NK-92 treated with Interleukin-12 subunit alpha and Interleukin-12 subunit beta, amount 100 ng/mL, for 24 hours (cell line): ENCODE measurements at regions not wholly inside any gene's neighbourhood (a gene's known extent, or its start where the extent isn't known, plus 50 kb on each side); places are given as distances from the start of the nearest gene placed in this dataset.

Source experiments
- DNase-seq: peaks from one replicate; lab custom pipeline; 2025; lab: John Stamatoyannopoulos, UW

DNA sequence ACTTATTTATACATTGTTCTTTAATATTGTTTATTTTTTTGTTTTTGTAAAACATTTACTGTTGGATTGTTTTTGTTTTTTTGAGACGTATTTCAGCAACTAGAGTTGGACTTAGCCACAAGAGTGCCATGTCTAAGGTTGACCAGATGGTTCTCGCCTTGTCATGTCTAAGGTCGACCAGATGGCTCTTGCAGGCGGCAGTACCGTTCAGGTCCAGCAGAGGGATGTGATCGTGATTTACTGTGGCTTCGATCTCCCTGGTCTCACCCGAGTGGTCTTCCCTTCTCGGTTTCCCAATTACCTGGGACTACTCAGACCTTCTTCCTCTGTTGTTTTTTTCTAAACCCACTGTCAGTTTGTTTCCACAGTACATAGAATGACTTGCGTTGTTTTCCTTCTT, 1438.6 kb downstream of the UQCRFS1 start:
- no peak for DNase-seq

GRCh38 chr19:27773318-27774094, 1439.4 kb downstream of the UQCRFS1 start:
- no peak for DNase-seq

- DNase-seq, result no peak
These were observed 1440.9 kb downstream of the UQCRFS1 start for GRCh38 chr19:27772059-27772458.

GRCh38 chr19:27770095-27770494, 1442.9 kb downstream of the UQCRFS1 start:
- no peak for DNase-seq

DNA sequence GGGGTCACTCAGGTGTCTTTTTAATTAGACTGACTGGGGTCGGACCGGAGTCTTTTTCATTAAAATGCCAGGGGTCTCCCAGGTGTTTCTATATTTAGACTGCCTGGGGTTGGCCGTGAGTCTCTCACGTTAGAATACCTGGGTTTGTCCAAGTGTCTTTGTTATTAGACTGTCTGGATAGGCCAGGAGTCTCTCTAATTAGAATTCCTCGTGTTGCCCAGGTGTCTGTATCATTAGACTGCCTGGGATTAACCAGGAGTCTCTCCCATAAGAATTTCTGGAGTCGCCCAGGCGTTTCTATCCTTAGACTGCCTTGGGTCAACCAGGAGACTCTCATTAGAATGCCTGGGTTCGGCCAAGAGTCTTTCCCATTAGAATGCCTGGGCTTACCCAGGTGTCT, 1445.7 kb downstream of the UQCRFS1 start:
- no peak for DNase-seq

- no peak for DNase-seq
These were observed 1446.8 kb downstream of the UQCRFS1 start for GRCh38 chr19:27765912-27766725.

DNA sequence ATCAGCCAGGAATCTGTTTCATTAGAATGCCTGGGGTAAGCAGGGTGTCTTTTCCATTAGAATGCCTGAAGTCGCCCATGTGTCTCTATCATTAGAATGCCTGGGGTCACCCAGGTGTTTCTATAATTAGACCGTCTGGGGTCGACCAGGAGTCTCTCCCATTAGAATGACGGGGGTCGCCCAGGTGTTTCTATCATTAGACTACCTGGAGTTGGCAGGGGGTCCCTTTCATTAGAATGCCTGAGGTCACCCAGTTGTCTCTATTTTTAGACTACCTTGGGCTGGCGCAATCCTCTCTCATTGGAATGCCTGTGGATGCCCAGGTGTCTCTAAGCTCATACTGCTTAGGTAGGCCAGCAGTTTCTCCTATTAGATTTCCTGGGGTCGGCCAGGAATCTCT, 1447.6 kb downstream of the UQCRFS1 start:
- DNase-seq, result no peak

DNA sequence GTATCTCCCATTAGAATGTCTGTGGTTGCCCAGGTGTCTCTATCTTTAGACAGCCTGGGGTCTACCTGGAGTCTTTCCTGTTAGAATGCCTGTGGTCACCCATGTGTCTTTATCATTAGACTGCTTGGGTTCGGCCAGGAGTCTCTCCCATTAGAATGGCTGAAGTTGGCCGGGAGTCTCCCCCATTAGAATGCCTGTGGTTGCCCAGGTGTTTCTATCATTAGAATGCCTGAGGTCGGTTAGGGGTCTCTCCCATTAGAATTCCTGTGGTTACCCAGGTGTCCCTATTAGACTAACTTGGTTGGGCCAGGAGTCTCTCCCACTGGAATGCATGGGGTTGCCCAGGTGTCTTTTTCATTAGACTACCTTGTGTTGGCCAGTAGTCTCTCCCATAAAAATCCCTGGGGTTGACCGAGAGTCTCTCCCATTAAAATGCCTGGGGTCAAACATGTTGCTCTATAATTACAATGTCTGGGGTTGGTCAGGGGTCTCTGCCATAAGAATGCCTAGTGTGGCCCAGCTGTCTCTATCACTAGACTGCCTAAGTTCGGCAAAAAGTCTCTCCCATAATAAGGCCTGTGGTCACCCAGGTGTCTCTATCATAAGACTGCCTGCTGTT, 1448.7 kb downstream of the UQCRFS1 start:
- DNase-seq, result no peak

DNA sequence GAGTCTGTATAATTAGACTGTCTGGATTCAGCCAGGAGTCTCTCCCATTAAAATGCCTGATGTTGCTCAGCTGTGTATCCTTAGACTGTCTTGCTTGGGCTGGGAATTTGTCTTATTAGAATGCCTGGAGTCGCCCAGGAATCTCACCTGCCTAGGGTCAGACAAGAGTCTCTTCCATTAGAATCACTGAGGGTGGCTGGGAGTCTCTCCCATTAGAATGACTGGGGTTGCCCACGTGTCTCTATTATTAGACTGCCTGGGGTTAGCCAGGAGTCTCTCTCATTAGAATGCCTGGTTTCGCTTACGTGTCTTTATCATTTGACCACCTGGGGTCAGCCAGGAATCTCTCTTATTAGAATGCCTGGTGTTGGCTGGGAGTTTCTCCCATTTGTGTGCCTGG, 1450.0 kb downstream of the UQCRFS1 start:
- DNase-seq, result no peak

GRCh38 chr19:27759896-27760295, 1453.1 kb downstream of the UQCRFS1 start:
- DNase-seq, result no peak

- no peak for DNase-seq
These were observed 1454.1 kb downstream of the UQCRFS1 start for GRCh38 chr19:27758626-27759505.

GRCh38 chr19:27754700-27755099, 1458.3 kb downstream of the UQCRFS1 start:
- no peak for DNase-seq

DNA sequence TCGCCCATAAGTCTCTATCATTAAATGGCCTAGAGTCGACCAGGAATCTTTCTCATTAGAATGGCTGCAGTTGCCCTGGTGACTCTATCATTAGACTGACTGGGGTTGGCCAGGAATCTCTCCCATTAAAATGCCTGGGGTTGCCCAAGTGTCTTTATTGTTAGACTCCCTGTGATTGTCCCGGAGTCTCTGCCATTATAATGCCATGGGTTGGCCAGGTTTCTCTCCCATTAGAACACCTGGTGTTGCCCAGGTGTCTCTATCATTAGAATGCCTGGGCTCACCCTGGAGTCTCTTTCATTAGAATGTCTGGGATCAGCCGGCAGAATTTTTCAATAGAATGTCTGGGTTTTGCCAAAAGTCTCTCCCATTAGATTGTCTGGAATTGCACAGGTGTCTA, 1459.3 kb downstream of the UQCRFS1 start:
- no peak for DNase-seq

GRCh38 chr19:27752530-27753184, 1460.3 kb downstream of the UQCRFS1 start:
- no peak for DNase-seq

- DNase-seq, result no peak
These were observed 1461.9 kb downstream of the UQCRFS1 start for GRCh38 chr19:27751044-27751391.

DNA sequence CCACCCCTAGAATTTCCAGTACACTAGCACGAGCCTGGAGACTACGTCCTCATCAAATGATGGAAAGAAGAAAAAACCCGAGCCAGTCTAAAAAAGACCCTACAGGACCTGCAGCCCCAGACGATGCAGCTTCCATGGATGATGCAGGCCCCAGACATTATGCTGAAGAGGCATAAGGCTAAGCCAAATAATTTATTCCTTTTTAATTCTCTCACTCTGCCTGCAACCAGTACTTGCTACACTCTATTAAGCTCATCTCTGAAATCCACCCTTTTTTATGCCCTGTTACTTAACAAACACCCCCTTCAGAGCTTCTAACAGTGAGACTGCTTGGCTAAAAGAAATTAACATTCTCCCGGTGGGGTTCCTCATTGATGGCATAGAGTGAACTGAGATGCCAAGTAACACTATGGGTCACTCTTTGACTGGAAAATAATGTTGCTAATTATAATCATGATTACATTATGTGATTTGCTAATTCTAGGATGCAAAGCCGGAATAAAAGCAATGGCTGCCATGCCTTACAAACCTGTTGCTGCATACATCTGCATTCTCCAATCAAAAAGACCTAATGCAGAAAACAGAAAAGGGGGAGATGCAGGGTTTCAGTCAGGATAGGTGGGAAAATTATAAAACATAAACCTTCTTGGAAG, 1462.4 kb downstream of the UQCRFS1 start:
- no peak for DNase-seq

DNA sequence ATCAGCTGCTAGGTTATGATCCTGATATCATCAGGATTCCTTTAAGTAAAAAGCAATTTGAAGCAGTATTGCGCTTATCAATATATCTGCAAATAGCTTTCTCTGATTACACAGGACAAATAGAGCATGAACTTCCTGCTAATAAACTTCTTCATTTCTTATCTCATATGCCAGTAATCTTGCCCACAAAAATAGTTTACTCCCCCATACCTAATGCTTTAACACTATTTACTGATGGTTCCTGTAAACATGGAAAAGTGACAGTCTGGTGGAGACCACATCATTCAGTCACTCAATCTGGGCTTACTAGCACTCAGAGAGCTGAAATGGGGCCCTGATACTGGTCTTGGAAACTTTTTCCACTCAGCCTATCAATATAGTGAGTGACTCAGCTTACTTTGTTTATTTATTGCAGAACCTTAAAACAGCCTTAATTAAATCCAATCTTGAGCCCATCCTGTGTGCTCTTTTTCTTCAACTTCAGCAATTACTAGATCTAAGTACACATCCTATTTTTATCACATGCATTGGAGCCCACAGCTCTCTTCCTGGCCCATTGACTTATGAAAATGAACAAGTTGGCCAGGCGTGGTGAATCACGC, 1464.3 kb downstream of the UQCRFS1 start:
- DNase-seq, result no peak

DNA sequence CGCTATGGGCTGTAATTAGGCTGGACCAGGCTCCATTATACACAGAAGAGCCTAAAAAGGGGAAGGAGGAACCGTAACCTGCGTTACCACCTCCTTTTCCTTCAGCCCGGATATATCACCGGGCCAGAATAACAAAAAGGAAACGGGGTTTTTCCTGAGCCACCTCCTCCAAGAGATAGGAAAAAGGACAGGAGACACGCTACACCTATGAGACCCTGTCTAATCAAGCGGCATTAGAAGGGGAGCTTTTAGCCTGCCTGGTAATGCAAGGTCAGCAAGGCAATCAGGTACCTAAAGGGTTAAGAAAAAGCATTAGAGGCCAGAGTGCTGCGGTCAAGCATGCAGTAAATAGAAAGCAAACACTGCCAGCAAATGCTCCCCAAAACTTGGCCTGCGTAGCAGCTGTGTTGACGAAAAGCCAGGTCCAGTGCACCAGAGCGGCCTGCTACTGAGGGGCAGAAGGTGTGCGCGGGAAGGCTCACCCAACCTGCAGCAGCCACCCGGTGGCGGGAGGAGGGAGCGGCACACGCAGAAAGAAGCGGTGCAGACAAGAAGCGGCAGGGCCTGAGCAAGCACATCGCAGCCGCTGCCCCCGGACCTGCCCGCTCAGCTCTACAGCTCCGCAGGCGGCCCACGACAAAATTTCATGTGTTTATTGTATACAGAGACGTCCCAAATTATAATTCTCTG, 1466.1 kb downstream of the UQCRFS1 start:
- DNase-seq, result no peak

- no peak for DNase-seq
These were observed 1466.9 kb downstream of the UQCRFS1 start for GRCh38 chr19:27745978-27746542.
